Progenitor cell of endocrine pancreas (in vitro differentiated cells): ENCODE measurements at regions not wholly inside any gene's neighbourhood (a gene's known extent, or its start where the extent isn't known, plus 50 kb on each side); places are given as distances from the start of the nearest gene placed in this dataset.
"Not testable (repeated sequence)": the region's sequence is repeated elsewhere in the genome, so short reads cannot be mapped to it uniquely, and the experiment has no call there.

Experiments used
- DNase-seq: peaks from one replicate; pipeline ENCODE4 v3.0.0; 2021; ENCODE audit warnings: low spot score; ENCODE audit not compliant: unreplicated experiment
- H3K27ac Mint-ChIP-seq: 2 replicates; pipeline ENCODE4 v1.8.0; 2021; ENCODE audit warnings: mild to moderate bottlenecking, moderate library complexity, mixed read lengths
- H3K27me3 Mint-ChIP-seq: 2 replicates; pipeline ENCODE4 v1.8.0; 2021; ENCODE audit warnings: mixed read lengths
- H3K36me3 Mint-ChIP-seq: 2 replicates; pipeline ENCODE4 v1.8.0; 2022; ENCODE audit warnings: mixed read lengths; ENCODE audit not compliant: insufficient read depth
- H3K4me1 Mint-ChIP-seq: 2 replicates; pipeline ENCODE4 v1.8.0; 2021; ENCODE audit warnings: low read depth, mixed read lengths
- H3K4me3 Mint-ChIP-seq: 2 replicates; pipeline ENCODE4 v1.8.0; 2021; ENCODE audit warnings: low read depth, mild to moderate bottlenecking, moderate library complexity, mixed read lengths
- H3K9me3 Mint-ChIP-seq: 2 replicates; pipeline ENCODE4 v1.8.0; 2021; ENCODE audit warnings: low read depth, mixed read lengths
- CTCF ChIP-seq: fragments of 200-600 bp; sonication (generic); IDR thresholded peaks from one replicate; pipeline ENCODE4 v1.5.0; 2021; ENCODE audit warnings: antibody characterized with exemption, mild to moderate bottlenecking; ENCODE audit not compliant: unreplicated experiment

GRCh38 chr7:112581529-112581928 is 100.7 kb downstream of the LSMEM1 start:
- H3K4me3 Mint-ChIP-seq = no peak overlapping the region
- peaks cover 8% of the 10 kb centered on the region for H3K4me1 Mint-ChIP-seq
- H3K27me3 Mint-ChIP-seq = peaks cover 3% of the 10 kb centered on the region
- H3K36me3 Mint-ChIP-seq = peaks cover 6% of the 10 kb centered on the region
- no peak overlapping the region for H3K27ac Mint-ChIP-seq
- no peak for TF ChIP-seq CTCF
- DNase-seq = no peak
- peaks cover 16% of the 10 kb centered on the region for H3K9me3 Mint-ChIP-seq

GRCh38 chr7:112584290-112584689 is 103.5 kb downstream of the LSMEM1 start:
- Mint-ChIP-seq H3K27ac (no peak overlapping the region), H3K4me1 (peaks cover 8% of the 10 kb centered on the region), H3K36me3 (peaks cover 6% of the 10 kb centered on the region), H3K27me3 (peaks cover 3% of the 10 kb centered on the region), H3K4me3 (no peak overlapping the region), H3K9me3 (peaks cover 19% of the 10 kb centered on the region)
- no peak for DNase-seq
- no peak for TF ChIP-seq CTCF

- no peak for DNase-seq
- H3K9me3 Mint-ChIP-seq = peaks cover 8% of the 10 kb centered on the region
- no peaks in the 10 kb centered on the region for H3K4me1 Mint-ChIP-seq
- no peak for TF ChIP-seq CTCF
- H3K4me3 Mint-ChIP-seq = no peak overlapping the region
- H3K27ac Mint-ChIP-seq = no peak overlapping the region
- H3K27me3 Mint-ChIP-seq = peaks cover 3% of the 10 kb centered on the region
- no peaks in the 10 kb centered on the region for H3K36me3 Mint-ChIP-seq
Measured at GRCh38 chr7:112587504-112587903, 106.7 kb downstream of the LSMEM1 start.

GRCh38 chr7:112592565-112593263 is 111.9 kb downstream of the LSMEM1 start:
- not testable (repeated sequence) for H3K36me3 Mint-ChIP-seq, DNase-seq, H3K27ac Mint-ChIP-seq, H3K27me3 Mint-ChIP-seq, H3K4me1 Mint-ChIP-seq, H3K4me3 Mint-ChIP-seq, H3K9me3 Mint-ChIP-seq

GRCh38 chr7:112594397-112594796 is 113.6 kb downstream of the LSMEM1 start:
- Mint-ChIP-seq H3K4me1 (no peaks in the 10 kb centered on the region), H3K36me3 (no peaks in the 10 kb centered on the region), H3K27me3 (peaks cover 2% of the 10 kb centered on the region), H3K4me3 (no peak overlapping the region), H3K27ac (no peak overlapping the region), H3K9me3 (peaks cover 3% of the 10 kb centered on the region)
- no peak for DNase-seq
- TF ChIP-seq CTCF = no peak

- DNase-seq = no peak
- peaks cover 14% of the 10 kb centered on the region for H3K9me3 Mint-ChIP-seq
- no peaks in the 10 kb centered on the region for H3K36me3 Mint-ChIP-seq
- no peaks in the 10 kb centered on the region for H3K4me1 Mint-ChIP-seq
- no peak for TF ChIP-seq CTCF
- peaks cover 2% of the 10 kb centered on the region for H3K27me3 Mint-ChIP-seq
- no peak overlapping the region for H3K27ac Mint-ChIP-seq
- no peak overlapping the region for H3K4me3 Mint-ChIP-seq
Measured at GRCh38 chr7:112596260-112596659, 115.5 kb downstream of the LSMEM1 start.
